ENCODE measurements at regions not wholly inside any gene's neighbourhood (a gene's known extent, or its start where the extent isn't known, plus 50 kb on each side); places are given as distances from the start of the nearest gene placed in this dataset.

DNA sequence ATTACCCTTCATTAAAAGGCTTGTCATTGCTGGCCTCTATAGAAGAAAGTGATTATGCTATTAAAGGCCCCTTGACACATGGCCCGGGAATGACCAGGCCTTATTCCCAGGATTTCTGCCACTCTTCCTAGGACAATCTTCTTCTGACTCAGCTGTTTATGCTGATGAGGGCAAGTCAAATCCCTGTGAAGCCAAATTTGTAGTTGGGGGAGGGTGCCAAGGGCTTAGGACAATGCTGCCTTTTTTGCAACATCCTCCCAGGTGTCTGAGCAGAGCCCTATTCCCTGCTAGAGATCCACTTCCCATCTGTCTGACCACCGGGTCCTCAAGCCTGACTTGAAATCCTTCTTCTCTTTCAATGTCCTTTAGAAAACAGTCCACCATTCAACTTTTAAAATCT lies 230.7 kb upstream of the SRRM4 start:
- no peak overlapping the region for H3K27ac ChIP-seq (ENCODE audit: low read length in 2 of 2)
- Mint-ChIP-seq H3K27me3 (peaks cover 4% of the 10 kb centered on the region), H3K27ac (no peak overlapping the region), H3K9me3 (ENCODE audit: insufficient read depth) (peaks cover 3% of the 10 kb centered on the region), H3K4me1 (no peaks in the 10 kb centered on the region), H3K4me3 (no peak overlapping the region)
- H3K27me3 ChIP-seq (replicated peaks in 1 of 4; ENCODE audit: control extremely low read depth in 1 of 4, control insufficient read depth in 3 of 4, insufficient read depth in 4 of 4, low read length in 3 of 4) = no peaks in the 10 kb centered on the region
- no peaks in the 10 kb centered on the region for H3K36me3 ChIP-seq (replicated peaks in 1 of 2; ENCODE audit: control extremely low read depth in 1 of 2, control insufficient read depth in 1 of 2, extremely low read depth in 1 of 2, insufficient read depth in 2 of 2, low read length in 1 of 2)
- TF ChIP-seq EZH2 (IDR thresholded peaks at IDR 0.05; ENCODE audit: borderline replicate concordance, insufficient read depth, low read depth, low read length, poor library complexity, severe bottlenecking) = no peak
- TF ChIP-seq, protein P1, sequence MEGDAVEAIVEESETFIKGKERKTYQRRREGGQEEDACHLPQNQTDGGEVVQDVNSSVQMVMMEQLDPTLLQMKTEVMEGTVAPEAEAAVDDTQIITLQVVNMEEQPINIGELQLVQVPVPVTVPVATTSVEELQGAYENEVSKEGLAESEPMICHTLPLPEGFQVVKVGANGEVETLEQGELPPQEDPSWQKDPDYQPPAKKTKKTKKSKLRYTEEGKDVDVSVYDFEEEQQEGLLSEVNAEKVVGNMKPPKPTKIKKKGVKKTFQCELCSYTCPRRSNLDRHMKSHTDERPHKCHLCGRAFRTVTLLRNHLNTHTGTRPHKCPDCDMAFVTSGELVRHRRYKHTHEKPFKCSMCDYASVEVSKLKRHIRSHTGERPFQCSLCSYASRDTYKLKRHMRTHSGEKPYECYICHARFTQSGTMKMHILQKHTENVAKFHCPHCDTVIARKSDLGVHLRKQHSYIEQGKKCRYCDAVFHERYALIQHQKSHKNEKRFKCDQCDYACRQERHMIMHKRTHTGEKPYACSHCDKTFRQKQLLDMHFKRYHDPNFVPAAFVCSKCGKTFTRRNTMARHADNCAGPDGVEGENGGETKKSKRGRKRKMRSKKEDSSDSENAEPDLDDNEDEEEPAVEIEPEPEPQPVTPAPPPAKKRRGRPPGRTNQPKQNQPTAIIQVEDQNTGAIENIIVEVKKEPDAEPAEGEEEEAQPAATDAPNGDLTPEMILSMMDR (IDR thresholded peaks at IDR 0.05) = no peak
- DNase-seq (no peak), ATAC-seq (ENCODE audit: low read depth) (no peak)
- WGBS (ENCODE audit: insufficient coverage) = 83% methylated on average over 1 of the region's 2 CpGs
- H3K9ac ChIP-seq (ENCODE audit: low read length) = no peak overlapping the region
- no peaks in the 10 kb centered on the region for H4K20me1 ChIP-seq (ENCODE audit: control insufficient read depth, insufficient read depth, low read length, poor library complexity, severe bottlenecking)
- no peaks in the 10 kb centered on the region for H3K79me2 ChIP-seq (ENCODE audit: control insufficient read depth, insufficient read depth, low read length)
- ChIA-PET POLR2A (no interaction called here), CTCF (no interaction called here)
- no peak overlapping the region for H3K4me2 ChIP-seq (replicated peaks; ENCODE audit: low read depth, low read length, poor library complexity, severe bottlenecking)
- H3K4me3 ChIP-seq (ENCODE audit: control extremely low read depth in 1 of 5, extremely low read depth in 1 of 5, insufficient read depth in 1 of 5, low read depth in 2 of 5, low read length in 4 of 5) = no peak overlapping the region
- H2AFZ ChIP-seq (ENCODE audit: insufficient read depth, low read depth, low read length, poor library complexity, severe bottlenecking) = no peak overlapping the region
- H3K4me1 ChIP-seq (ENCODE audit: control insufficient read depth in 2 of 2, insufficient read depth in 2 of 2, low read length in 2 of 2) = no peaks in the 10 kb centered on the region
- H3K9me3 ChIP-seq (ENCODE audit: control extremely low read depth in 1 of 3, control insufficient read depth in 2 of 3, insufficient read depth in 1 of 3, low read length in 2 of 3) = peaks cover 0 to 3% (median 2%) of the 10 kb centered on the region in 3 donors
- intact Hi-C loops (cut with micrococcal nuclease) = no loop called here

DNA sequence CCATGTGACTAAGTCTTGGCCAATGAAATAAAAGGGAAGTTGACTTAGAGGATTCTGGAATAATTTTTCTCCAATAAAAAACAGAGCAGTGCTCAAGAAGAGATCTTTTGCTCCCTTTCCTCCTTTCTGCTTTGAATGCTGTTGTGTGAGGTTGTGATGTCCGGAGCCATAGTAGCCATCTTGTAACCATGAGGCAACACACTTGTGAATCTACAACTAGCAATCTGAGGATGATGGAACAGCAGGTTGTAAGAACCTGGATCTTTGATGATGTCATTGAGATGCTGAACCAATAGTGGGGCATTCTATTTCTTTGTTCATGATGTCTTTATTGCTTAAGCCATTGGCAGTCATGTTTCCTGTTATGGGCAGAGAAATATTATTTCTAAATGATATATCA lies 230.0 kb upstream of the SRRM4 start:
- no peaks in the 10 kb centered on the region for H3K79me2 ChIP-seq (ENCODE audit: control insufficient read depth, insufficient read depth, low read length)
- no peak overlapping the region for H3K4me3 ChIP-seq (ENCODE audit: control extremely low read depth in 1 of 5, extremely low read depth in 1 of 5, insufficient read depth in 1 of 5, low read depth in 2 of 5, low read length in 4 of 5)
- no peak overlapping the region for H2AFZ ChIP-seq (ENCODE audit: insufficient read depth, low read depth, low read length, poor library complexity, severe bottlenecking)
- TF ChIP-seq EZH2 (IDR thresholded peaks at IDR 0.05; ENCODE audit: borderline replicate concordance, insufficient read depth, low read depth, low read length, poor library complexity, severe bottlenecking) = no peak
- TF ChIP-seq, protein P1 (IDR thresholded peaks at IDR 0.05) = no peak
- no peaks in the 10 kb centered on the region for H3K36me3 ChIP-seq (replicated peaks in 1 of 2; ENCODE audit: control extremely low read depth in 1 of 2, control insufficient read depth in 1 of 2, extremely low read depth in 1 of 2, insufficient read depth in 2 of 2, low read length in 1 of 2)
- intact Hi-C loops (cut with micrococcal nuclease) = no loop called here
- DNase-seq (no peak), ATAC-seq (ENCODE audit: low read depth) (no peak)
- H3K27me3 ChIP-seq (replicated peaks in 1 of 4; ENCODE audit: control extremely low read depth in 1 of 4, control insufficient read depth in 3 of 4, insufficient read depth in 4 of 4, low read length in 3 of 4) = no peaks in the 10 kb centered on the region
- Mint-ChIP-seq H3K4me1 (no peaks in the 10 kb centered on the region), H3K9me3 (ENCODE audit: insufficient read depth) (peaks cover 3% of the 10 kb centered on the region), H3K27ac (no peak overlapping the region), H3K27me3 (peaks cover 4% of the 10 kb centered on the region), H3K4me3 (no peak overlapping the region)
- H3K27ac ChIP-seq (ENCODE audit: low read length in 2 of 2) = no peak overlapping the region
- H3K9ac ChIP-seq (ENCODE audit: low read length) = no peak overlapping the region
- 100% methylated on average over 1 of the region's 1 CpG for WGBS (ENCODE audit: insufficient coverage)
- POLR2A ChIA-PET = no interaction called here
- H3K4me1 ChIP-seq (ENCODE audit: control insufficient read depth in 2 of 2, insufficient read depth in 2 of 2, low read length in 2 of 2) = no peaks in the 10 kb centered on the region
- H3K4me2 ChIP-seq (replicated peaks; ENCODE audit: low read depth, low read length, poor library complexity, severe bottlenecking) = no peak overlapping the region
- no peaks in the 10 kb centered on the region for H4K20me1 ChIP-seq (ENCODE audit: control insufficient read depth, insufficient read depth, low read length, poor library complexity, severe bottlenecking)
- peaks cover 0 to 3% (median 2%) of the 10 kb centered on the region in 3 donors for H3K9me3 ChIP-seq (ENCODE audit: control extremely low read depth in 1 of 3, control insufficient read depth in 2 of 3, insufficient read depth in 1 of 3, low read length in 2 of 3)
- CTCF ChIA-PET = no interaction called here
